Heart left ventricle (tissue), 13 donors: ENCODE measurements at regions not wholly inside any gene's neighbourhood (a gene's known extent, or its start where the extent isn't known, plus 50 kb on each side); places are given as distances from the start of the nearest gene placed in this dataset.

ENCODE experiments used
- POLR2A ChIP-seq, 2 donors: fragments of 450-650 bp; IDR thresholded peaks; one replicate each; pipeline ENCODE4 v1.6.1; 2017; ENCODE audit warnings: antibody characterized with exemption in 2 of 2, mild to moderate bottlenecking in 2 of 2, moderate library complexity in 2 of 2
- TF ChIP-seq, protein P1 (sequence below), 12 donors: fragments of 200-600 bp; sonication (generic) in 4 of 12; IDR thresholded peaks; one replicate each; pipeline versions ENCODE4 v1.5.0 to v1.8.0; 2018 to 2022; ENCODE audit warnings: antibody characterized with exemption in 12 of 12, mild to moderate bottlenecking in 5 of 12
- donor health status: ischemic (EF 13 %, LVEDD 7.1; RV severe dilation, severe dysfunction).
- donor health status: DM: no; HTN: yes; CAD: no.
- donor health status: DM: no; HTN: no; CAD: no.
- donor health status: ischemic (EF 25% LVEDD 6.9; RV normal size, moderate dysfunction).
- donor health status: ischemic (EF 25% LVEDD 5.7; RV mildly dilated, moderate dysfunction).
- donor health status: ischemic (EF 35%, LVEDD 5.7; RV mildly dilated, moderate dysfunction).
- donor health status: nonischemic (EF 11% LVEDD 7.7; RV severe dilation, severe dysfunction).
- donor health status: DM: yes; HTN: yes; CAD: no.
- donor health status: PGD.
- donor health status: ischemic (EF 29% LVEDD 5.4; RV normal size, mild dysfunction).
- donor health status: nonischemic (EF 23%, LVEDD 6.1; RV moderate dilation, normal function).

DNA sequence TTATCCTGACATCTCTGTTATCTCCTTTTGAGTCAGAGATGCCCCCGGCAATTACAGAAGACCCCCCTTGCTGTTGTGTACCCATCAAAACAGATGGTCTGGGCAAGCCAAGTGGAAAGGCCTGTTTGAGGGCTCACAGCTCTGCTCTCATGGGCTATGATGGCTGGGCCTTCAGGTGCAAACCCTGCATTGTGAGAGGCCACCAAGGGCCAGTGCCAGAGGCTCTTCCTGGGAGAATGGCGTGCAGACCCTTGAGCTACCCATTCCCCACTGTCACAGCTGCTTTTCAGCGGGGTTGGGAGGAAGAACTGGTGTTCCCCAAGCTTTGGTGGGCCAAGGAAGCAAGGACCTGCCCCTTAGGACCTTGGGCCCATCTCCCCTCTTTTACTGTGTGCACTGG, 174.7 kb upstream of the PPP1R26 start:
- TF ChIP-seq, protein P1, sequence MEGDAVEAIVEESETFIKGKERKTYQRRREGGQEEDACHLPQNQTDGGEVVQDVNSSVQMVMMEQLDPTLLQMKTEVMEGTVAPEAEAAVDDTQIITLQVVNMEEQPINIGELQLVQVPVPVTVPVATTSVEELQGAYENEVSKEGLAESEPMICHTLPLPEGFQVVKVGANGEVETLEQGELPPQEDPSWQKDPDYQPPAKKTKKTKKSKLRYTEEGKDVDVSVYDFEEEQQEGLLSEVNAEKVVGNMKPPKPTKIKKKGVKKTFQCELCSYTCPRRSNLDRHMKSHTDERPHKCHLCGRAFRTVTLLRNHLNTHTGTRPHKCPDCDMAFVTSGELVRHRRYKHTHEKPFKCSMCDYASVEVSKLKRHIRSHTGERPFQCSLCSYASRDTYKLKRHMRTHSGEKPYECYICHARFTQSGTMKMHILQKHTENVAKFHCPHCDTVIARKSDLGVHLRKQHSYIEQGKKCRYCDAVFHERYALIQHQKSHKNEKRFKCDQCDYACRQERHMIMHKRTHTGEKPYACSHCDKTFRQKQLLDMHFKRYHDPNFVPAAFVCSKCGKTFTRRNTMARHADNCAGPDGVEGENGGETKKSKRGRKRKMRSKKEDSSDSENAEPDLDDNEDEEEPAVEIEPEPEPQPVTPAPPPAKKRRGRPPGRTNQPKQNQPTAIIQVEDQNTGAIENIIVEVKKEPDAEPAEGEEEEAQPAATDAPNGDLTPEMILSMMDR (IDR thresholded peaks at IDR 0.05), result no peak
- no peak for TF ChIP-seq POLR2A (IDR thresholded peaks at IDR 0.05)
